Keratinocyte (primary cell): ENCODE measurements at regions not wholly inside any gene's neighbourhood (a gene's known extent, or its start where the extent isn't known, plus 50 kb on each side); places are given as distances from the start of the nearest gene placed in this dataset.

ENCODE experiments used
- DNase-seq: peaks from one replicate; pipeline ENCODE4 v3.0.0-alpha.2; 2011; ENCODE audit warnings: low read depth, missing footprints, low spot score
- FAIRE-seq: peaks from 2 replicates; lab custom pipeline; 2011; peaks lifted over from hg19 to GRCh38; lab: Jason Lieb, UNC
- H2AFZ ChIP-seq: 2 replicates; pipeline ENCODE4 v1.6.0; 2012; ENCODE audit warnings: low read length, control low read depth, inconsistent platforms; ENCODE audit not compliant: control insufficient read depth
- H3K27ac ChIP-seq: 2 replicates; pipeline ENCODE4 v1.5.1; 2011; ENCODE audit warnings: low read length; ENCODE audit not compliant: control insufficient read depth, insufficient read depth
- H3K27me3 ChIP-seq: 3 replicates; pipeline ENCODE4 v1.6.0; 2011; ENCODE audit warnings: low read length; ENCODE audit not compliant: control insufficient read depth, insufficient read depth; ENCODE audit errors: extremely low read depth
- H3K36me3 ChIP-seq, 2 experiments: 2 replicates in 1 of 2; 3 replicates in 1 of 2; pipeline ENCODE4 v1.5.1; 2011; ENCODE audit warnings: low read length in 2 of 2, mild to moderate bottlenecking in 1 of 2; ENCODE audit not compliant: control insufficient read depth in 2 of 2, insufficient read depth in 2 of 2; ENCODE audit errors: extremely low read depth in 1 of 2
- H3K4me1 ChIP-seq: 3 replicates; pipeline ENCODE4 v1.5.1; 2011; ENCODE audit warnings: low read length; ENCODE audit not compliant: control insufficient read depth, insufficient read depth; ENCODE audit errors: extremely low read depth
- H3K4me2 ChIP-seq: 3 replicates; pipeline ENCODE4 v1.6.0; 2011; ENCODE audit warnings: low read depth, low read length; ENCODE audit not compliant: control insufficient read depth, insufficient read depth; ENCODE audit errors: extremely low read depth
- H3K4me3 ChIP-seq, 3 experiments: fragments of 200-600 bp in 1 of 3; sonication (generic) in 1 of 3; 2 replicates in 2 of 3; 3 replicates in 1 of 3; pipeline ENCODE4 v1.5.1; 2011 to 2016; ENCODE audit warnings: low read length in 3 of 3, mild to moderate bottlenecking in 3 of 3, control low read depth in 2 of 3, inconsistent platforms in 1 of 3, low read depth in 1 of 3, mixed read lengths in 1 of 3, mixed run types in 1 of 3, moderate library complexity in 1 of 3; ENCODE audit not compliant: control insufficient read depth in 2 of 3, insufficient read depth in 2 of 3; ENCODE audit errors: extremely low read depth in 1 of 3
- H3K79me2 ChIP-seq: 2 replicates; pipeline ENCODE4 v1.6.0; 2012; ENCODE audit warnings: low read length; ENCODE audit not compliant: control insufficient read depth, insufficient read depth
- H3K9ac ChIP-seq: 3 replicates; pipeline ENCODE4 v1.6.0; 2011; ENCODE audit warnings: low read length; ENCODE audit not compliant: control insufficient read depth, insufficient read depth; ENCODE audit errors: extremely low read depth
- H3K9me1 ChIP-seq: 3 replicates; pipeline ENCODE4 v1.6.0; 2011; ENCODE audit warnings: low read length; ENCODE audit not compliant: control insufficient read depth, insufficient read depth; ENCODE audit errors: extremely low read depth
- H3K9me3 ChIP-seq: 2 replicates; pipeline ENCODE4 v1.5.1; 2012; ENCODE audit warnings: low read depth, low read length; ENCODE audit not compliant: control insufficient read depth
- H4K20me1 ChIP-seq: 3 replicates; pipeline ENCODE4 v1.6.0; 2011; ENCODE audit warnings: low read length; ENCODE audit not compliant: control insufficient read depth, insufficient read depth; ENCODE audit errors: extremely low read depth
- CTCF ChIP-seq, 3 experiments: IDR thresholded peaks in 1 of 3; conservative IDR thresholded peaks in 1 of 3; optimal IDR thresholded peaks in 1 of 3; 2 replicates in 2 of 3; 3 replicates in 1 of 3; pipeline versions ENCODE3 to v1.5.1; 2011; ENCODE audit warnings: low read length in 3 of 3, mild to moderate bottlenecking in 3 of 3, moderate library complexity in 2 of 3, control low read depth in 1 of 3, inconsistent platforms in 1 of 3; ENCODE audit not compliant: insufficient read depth in 2 of 3; ENCODE audit errors: extremely low read depth in 1 of 3
- EZH2 ChIP-seq: IDR thresholded peaks from one replicate; pipeline ENCODE4 v1.6.1; 2012; ENCODE audit warnings: inconsistent platforms, mild to moderate bottlenecking, low read length, moderate library complexity
- dilution Hi-C: fragments of 300-500 bp; cut with MboI; formaldehyde crosslinking; loops from one replicate; pipeline ENCODE4 v1.7.0; 2020; ENCODE audit warnings: low sequenced_read_pairs; ENCODE audit not compliant: extremely low pct_ligation_motif_present

DNA sequence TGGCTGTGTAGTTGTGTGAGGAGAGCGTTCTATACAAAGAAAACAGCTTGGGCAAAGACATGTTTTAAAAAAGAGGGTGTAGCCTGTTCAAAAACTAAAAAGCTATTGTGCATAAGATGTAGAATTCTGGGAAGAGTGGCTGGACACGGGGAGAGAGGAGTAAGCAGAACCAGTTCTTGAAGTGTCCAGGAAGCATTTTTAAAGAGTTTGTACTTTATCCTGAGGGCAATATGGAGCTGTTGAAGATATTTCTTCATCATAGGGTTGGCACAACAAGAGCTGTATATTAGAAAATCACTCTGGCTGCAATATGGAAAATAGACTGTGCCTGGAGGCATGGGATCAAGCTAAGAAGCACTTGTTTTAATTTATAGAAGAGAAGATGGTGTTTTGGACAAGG, 458.9 kb upstream of the LMO3 start:
- Histone ChIP-seq H3K9me3 (no peaks in the 10 kb centered on the region), H3K36me3 (no peaks in the 10 kb centered on the region), H3K4me1 (no peaks in the 10 kb centered on the region), H3K9ac (no peak overlapping the region), H3K27ac (no peak overlapping the region), H3K4me2 (no peak overlapping the region), H2AFZ (no peak overlapping the region), H3K9me1 (no peaks in the 10 kb centered on the region), H3K27me3 (no peaks in the 10 kb centered on the region), H3K79me2 (no peaks in the 10 kb centered on the region), H3K4me3 (no peak overlapping the region), H4K20me1 (no peaks in the 10 kb centered on the region)
- no peak for TF ChIP-seq EZH2
- TF ChIP-seq CTCF (optimal IDR thresholded peaks at IDR 0.05 in 1 of 3, IDR thresholded peaks at IDR 0.05 in 1 of 3, conservative IDR thresholded peaks at IDR 0.05 in 1 of 3; ENCODE audit: extremely low read depth in 1 of 3, insufficient read depth in 2 of 3, low read length in 3 of 3), result no peak
- FAIRE-seq, result no peak
- DNase-seq, result no peak
- dilution Hi-C loops, result no loop called here

- H3K4me1 ChIP-seq, result no peaks in the 10 kb centered on the region
- H3K9me1 ChIP-seq, result no peaks in the 10 kb centered on the region
- FAIRE-seq, result no peak
- H4K20me1 ChIP-seq, result no peaks in the 10 kb centered on the region
- DNase-seq, result no peak
- no peaks in the 10 kb centered on the region for H3K27me3 ChIP-seq
- no peak overlapping the region for H3K9ac ChIP-seq
- H3K27ac ChIP-seq, result no peak overlapping the region
- H3K36me3 ChIP-seq, result no peaks in the 10 kb centered on the region
- H3K4me3 ChIP-seq, result no peak overlapping the region
- no peak overlapping the region for H2AFZ ChIP-seq
- no peaks in the 10 kb centered on the region for H3K9me3 ChIP-seq
- dilution Hi-C loops, result no loop called here
- no peak overlapping the region for H3K4me2 ChIP-seq
- H3K79me2 ChIP-seq, result no peaks in the 10 kb centered on the region
- TF ChIP-seq CTCF (optimal IDR thresholded peaks at IDR 0.05 in 1 of 3, IDR thresholded peaks at IDR 0.05 in 1 of 3, conservative IDR thresholded peaks at IDR 0.05 in 1 of 3; ENCODE audit: extremely low read depth in 1 of 3, insufficient read depth in 2 of 3, low read length in 3 of 3) (no peak), EZH2 (no peak)
These were observed 456.5 kb upstream of the LMO3 start for GRCh38 chr12:17062267-17063036.
